H1 (cell line): ENCODE measurements at regions not wholly inside any gene's neighbourhood (a gene's known extent, or its start where the extent isn't known, plus 50 kb on each side); places are given as distances from the start of the nearest gene placed in this dataset.

ENCODE experiments used
- CTCF ChIA-PET: fragments of 300-600 bp; sonication (Branson Sonifier 250); formaldehyde crosslinking; loops from one replicate; lab custom pipeline; 2021; ENCODE audit not compliant: partially characterized antibody; lab: Charles Lee
- POLR2A ChIA-PET: fragments of 300-600 bp; sonication (Branson Sonifier 250); formaldehyde crosslinking; loops from one replicate; lab custom pipeline; 2021; ENCODE audit warnings: inconsistent platforms; ENCODE audit not compliant: partially characterized antibody; lab: Charles Lee
- DNase-seq, 2 experiments: peaks; one replicate each; pipeline versions ENCODE4 v3.0.0 to v3.0.0-alpha.2; 2010 to 2022; ENCODE audit warnings: low spot score in 2 of 2, low read depth in 1 of 2, mixed read lengths in 1 of 2
- FAIRE-seq: peaks from 2 replicates; lab custom pipeline; 2011; peaks lifted over from hg19 to GRCh38; lab: Jason Lieb, UNC
- H2AFZ ChIP-seq: 2 replicates; pipeline ENCODE4 v1.8.1; 2012; ENCODE audit warnings: low read length, inconsistent platforms
- H2AK5ac ChIP-seq: 2 replicates; pipeline ENCODE4 v1.6.1; 2013; ENCODE audit warnings: low read depth, low read length
- H2BK120ac ChIP-seq: replicated peaks from 2 replicates; pipeline ENCODE3; 2013; ENCODE audit warnings: low read depth, low read length, inconsistent platforms
- H2BK12ac ChIP-seq: 2 replicates; pipeline ENCODE4 v1.6.1; 2013; ENCODE audit warnings: low read depth, low read length
- H2BK15ac ChIP-seq: 2 replicates; pipeline ENCODE4 v1.6.1; 2013; ENCODE audit warnings: low read length
- H2BK20ac ChIP-seq: 2 replicates; pipeline ENCODE4 v1.6.1; 2013; ENCODE audit warnings: low read length
- H2BK5ac ChIP-seq: 2 replicates; pipeline ENCODE4 v1.6.1; 2013; ENCODE audit warnings: low read depth, low read length
- H3K14ac ChIP-seq: 2 replicates; pipeline ENCODE4 v1.6.1; 2013; ENCODE audit warnings: inconsistent platforms; ENCODE audit not compliant: insufficient read length
- H3K18ac ChIP-seq: 2 replicates; pipeline ENCODE4 v1.6.1; 2013; ENCODE audit warnings: low read length; ENCODE audit errors: extremely low read depth
- H3K23ac ChIP-seq: 2 replicates; pipeline ENCODE4 v1.6.1; 2013; ENCODE audit warnings: inconsistent platforms; ENCODE audit not compliant: insufficient read length
- H3K23me2 ChIP-seq: 2 replicates; pipeline ENCODE4 v1.6.1; 2013; ENCODE audit warnings: low read depth, low read length
- H3K27ac ChIP-seq: 2 replicates; pipeline ENCODE4 v1.6.1; 2011; ENCODE audit warnings: low read depth, low read length, inconsistent platforms
- H3K27me3 ChIP-seq, 4 experiments: replicated peaks in 1 of 4; 1 replicate in 1 of 4; 2 replicates in 3 of 4; pipeline versions ENCODE4 v1.6.1 to v1.8.1; 2011 to 2013; ENCODE audit warnings: low read length in 3 of 4, mild to moderate bottlenecking in 3 of 4, inconsistent platforms in 2 of 4, mixed read lengths in 2 of 4, moderate library complexity in 1 of 4; ENCODE audit not compliant: control insufficient read depth in 3 of 4, insufficient read depth in 3 of 4; ENCODE audit errors: extremely low read depth in 1 of 4
- H3K36me3 ChIP-seq, 4 experiments: 2 replicates each; pipeline versions ENCODE4 v1.6.1 to v1.8.1; 2011 to 2013; ENCODE audit warnings: mild to moderate bottlenecking in 4 of 4, low read length in 3 of 4, moderate library complexity in 2 of 4, control low read depth in 1 of 4, inconsistent platforms in 1 of 4; ENCODE audit not compliant: insufficient read depth in 4 of 4, control insufficient read depth in 2 of 4
- H3K4ac ChIP-seq: replicated peaks from 2 replicates; pipeline ENCODE3; 2013; ENCODE audit warnings: low read length, low read depth, mixed read lengths, inconsistent platforms; ENCODE audit not compliant: insufficient read length
- H3K4me1 ChIP-seq, 4 experiments: replicated peaks in 1 of 4; 1 replicate in 1 of 4; 2 replicates in 3 of 4; pipeline versions ENCODE4 v1.6.1 to v1.8.1; 2011 to 2013; ENCODE audit warnings: low read length in 3 of 4, inconsistent platforms in 2 of 4, mixed read lengths in 1 of 4; ENCODE audit not compliant: insufficient read depth in 4 of 4, control insufficient read depth in 3 of 4
- H3K4me2 ChIP-seq, 2 experiments: 2 replicates each; pipeline versions ENCODE4 v1.6.1 to v1.8.1; 2011 to 2013; ENCODE audit warnings: low read depth in 2 of 2, low read length in 2 of 2, control low read depth in 1 of 2, inconsistent platforms in 1 of 2, mild to moderate bottlenecking in 1 of 2; ENCODE audit not compliant: insufficient read depth in 1 of 2
- H3K4me3 ChIP-seq, 4 experiments: fragments of 200-600, 300-600 bp in 1 of 4; sonication (generic), shearing (Covaris generic), sonication (Bioruptor Twin) in 1 of 4; 2 replicates each; pipeline versions ENCODE4 v1.5.1 to v1.8.1; 2011 to 2016; ENCODE audit warnings: low read length in 4 of 4, low read depth in 3 of 4, control low read depth in 2 of 4, inconsistent platforms in 2 of 4, mild to moderate bottlenecking in 2 of 4, mixed read lengths in 1 of 4, moderate library complexity in 1 of 4; ENCODE audit not compliant: insufficient read depth in 2 of 4; ENCODE audit errors: extremely low read depth in 1 of 4
- H3K56ac ChIP-seq: replicated peaks from 2 replicates; pipeline ENCODE3; 2013; ENCODE audit warnings: low read depth, mild to moderate bottlenecking, mixed read lengths, low read length, inconsistent platforms; ENCODE audit not compliant: insufficient read length
- H3K79me1 ChIP-seq: 2 replicates; pipeline ENCODE4 v1.6.1; 2013; ENCODE audit warnings: low read depth, low read length, control low read depth
- H3K79me2 ChIP-seq, 2 experiments: 2 replicates each; pipeline versions ENCODE4 v1.6.1 to v1.8.1; 2012 to 2013; ENCODE audit warnings: low read length in 2 of 2, mild to moderate bottlenecking in 2 of 2, inconsistent platforms in 1 of 2; ENCODE audit not compliant: insufficient read depth in 2 of 2, control insufficient read depth in 1 of 2
- H3K9ac ChIP-seq, 4 experiments: replicated peaks in 1 of 4; 1 replicate in 1 of 4; 2 replicates in 3 of 4; pipeline versions ENCODE4 v1.6.1 to v1.8.1; 2011 to 2013; ENCODE audit warnings: low read depth in 3 of 4, low read length in 3 of 4, control low read depth in 2 of 4, mild to moderate bottlenecking in 2 of 4, moderate library complexity in 2 of 4, inconsistent platforms in 1 of 4; ENCODE audit errors: extremely low read depth in 1 of 4
- H3K9me3 ChIP-seq, 2 experiments: 2 replicates each; pipeline versions ENCODE4 v1.6.1 to v1.8.1; 2012 to 2013; ENCODE audit warnings: mild to moderate bottlenecking in 2 of 2, moderate library complexity in 2 of 2, control low read depth in 1 of 2, inconsistent platforms in 1 of 2, low read depth in 1 of 2, low read length in 1 of 2, mixed read lengths in 1 of 2; ENCODE audit not compliant: insufficient read depth in 2 of 2
- H4K20me1 ChIP-seq, 2 experiments: replicated peaks in 1 of 2; 2 replicates each; pipeline versions ENCODE3 to v1.8.1; 2011 to 2013; ENCODE audit warnings: inconsistent platforms in 2 of 2, low read length in 2 of 2, mild to moderate bottlenecking in 1 of 2; ENCODE audit not compliant: insufficient read depth in 2 of 2, control insufficient read depth in 1 of 2
- H4K5ac ChIP-seq: 2 replicates; pipeline ENCODE4 v1.6.1; 2013; ENCODE audit warnings: low read length, low read depth, mixed read lengths, inconsistent platforms; ENCODE audit not compliant: insufficient read length
- H4K8ac ChIP-seq: 2 replicates; pipeline ENCODE4 v1.8.0; 2013; ENCODE audit warnings: mild to moderate bottlenecking, moderate library complexity, low read length, inconsistent platforms; ENCODE audit not compliant: insufficient read depth; ENCODE audit errors: extremely low read depth
- H4K91ac ChIP-seq: replicated peaks from 2 replicates; pipeline ENCODE3; 2013; ENCODE audit warnings: low read length, mixed read lengths, inconsistent platforms; ENCODE audit not compliant: insufficient read length
- ASH2L ChIP-seq: fragments of 200-600, 300-600 bp; sonication (generic); IDR thresholded peaks from one replicate; pipeline ENCODE4 v1.7.1; 2017; ENCODE audit warnings: low read length
- BACH1 ChIP-seq: IDR thresholded peaks from 2 replicates; pipeline ENCODE4 v1.6.1; 2012; ENCODE audit warnings: low read length, improper control_type of control experiment
- CEBPB ChIP-seq: IDR thresholded peaks from 2 replicates; pipeline ENCODE4 v1.6.1; 2012; ENCODE audit warnings: low read depth, low read length
- CTBP2 ChIP-seq: IDR thresholded peaks from 2 replicates; pipeline ENCODE4 v1.7.0; 2011; ENCODE audit warnings: borderline replicate concordance, mild to moderate bottlenecking, moderate library complexity, mixed read lengths, low read length; ENCODE audit not compliant: insufficient read depth, insufficient read length
- FOSL1 ChIP-seq: IDR thresholded peaks from 2 replicates; pipeline ENCODE4 v1.6.1; 2011; ENCODE audit warnings: mild to moderate bottlenecking, low read depth, low read length, moderate library complexity; ENCODE audit not compliant: insufficient read depth
- JUN ChIP-seq: IDR thresholded peaks from 2 replicates; pipeline ENCODE4 v1.6.1; 2011; ENCODE audit warnings: low read depth, mild to moderate bottlenecking, improper control_type of control experiment, low read length
- KDM1A ChIP-seq: fragments of 200-600, 300-600 bp; sonication (generic); IDR thresholded peaks from 2 replicates; pipeline ENCODE4 v1.7.1; 2016; ENCODE audit warnings: mild to moderate bottlenecking, low read length, borderline replicate concordance
- MAFK ChIP-seq: IDR thresholded peaks from 2 replicates; pipeline ENCODE4 v1.6.1; 2012; ENCODE audit warnings: low read depth, mild to moderate bottlenecking, improper control_type of control experiment, low read length
- POU5F1 ChIP-seq: IDR thresholded peaks from 2 replicates; pipeline ENCODE4 v1.6.1; 2011; ENCODE audit warnings: low read depth, mild to moderate bottlenecking, low read length, moderate library complexity
- RNF2 ChIP-seq: fragments of 200-900, 300-1000 bp; sonication (generic); IDR thresholded peaks from 2 replicates; pipeline ENCODE4 v1.7.1; 2016; ENCODE audit warnings: borderline replicate concordance, low read depth, mild to moderate bottlenecking, antibody characterized with exemption, low read length; ENCODE audit not compliant: poor library complexity, severe bottlenecking; ENCODE audit errors: missing control alignments
- RXRA ChIP-seq: IDR thresholded peaks from 2 replicates; pipeline ENCODE4 v1.6.1; 2011; ENCODE audit warnings: low read depth, mild to moderate bottlenecking, low read length, moderate library complexity; ENCODE audit not compliant: insufficient read depth
- SUZ12 ChIP-seq: fragments of 200-600 bp; sonication (generic); IDR thresholded peaks from 2 replicates; pipeline ENCODE4 v1.6.1; 2012; ENCODE audit warnings: mild to moderate bottlenecking, inconsistent platforms, low read length, moderate library complexity, mixed read lengths
- WGBS, 2 experiments: shearing (Covaris generic) in 1 of 2; methylation state at CpG; one replicate each; pipeline versions ENCODE4 v1.1.6 to v1.1.7; 2013 to 2015; ENCODE audit warnings: low lambda C conversion rate in 2 of 2, mixed read lengths in 2 of 2, inconsistent platforms in 1 of 2, low coverage in 1 of 2, missing lambda C conversion rate in 1 of 2; ENCODE audit not compliant: insufficient replicate concordance in 2 of 2, insufficient coverage in 1 of 2, insufficient read length in 1 of 2; ENCODE audit errors: extremely low coverage in 1 of 2, missing lambda C conversion rate in 1 of 2; 5-methylcytosine and 5-hydroxymethylcytosine counted together

GRCh38 chr2:41965173-41965908 is 82.5 kb upstream of the PKDCC start:
- Histone ChIP-seq H3K23ac (no peak overlapping the region), H2BK120ac (no peak overlapping the region), H4K91ac (peak overlapping the region; percentile 67), H3K79me2 (no peaks in the 10 kb centered on the region; a peak in 1 of 4 replicates), H3K4me3 (no peak overlapping the region), H3K27me3 (no peaks in the 10 kb centered on the region), H2BK20ac (peak overlapping the region; percentile 97), H3K9ac (no peak overlapping the region), H3K14ac (no peak overlapping the region), H3K4me1 (peaks cover 0 to 18% (median 11%) of the 10 kb centered on the region in 4 experiments), H4K5ac (no peak overlapping the region), H3K23me2 (no peaks in the 10 kb centered on the region), H3K9me3 (no peaks in the 10 kb centered on the region), H3K56ac (no peak overlapping the region), H3K27ac (no peak overlapping the region), H4K8ac (peak overlapping the region; percentile 0; the same call in 1 of the 2 replicates), H3K79me1 (no peaks in the 10 kb centered on the region), H2BK5ac (peak overlapping the region; percentile 9; the same call in 1 of the 2 replicates), H2AK5ac (no peak overlapping the region), H3K36me3 (no peaks in the 10 kb centered on the region), H4K20me1 (no peaks in the 10 kb centered on the region), H2BK15ac (peak overlapping the region; percentile 76; the same call in 1 of the 2 replicates), H3K4ac (no peak overlapping the region), H2AFZ (no peak overlapping the region), H2BK12ac (peak overlapping the region; percentile 77; the same call in 1 of the 2 replicates), H3K18ac (no peak overlapping the region), H3K4me2 (no peak overlapping the region)
- no peak for FAIRE-seq
- 84% methylated on average over 5 of the region's 5 CpGs; no CpG with 5 or more reads in 1 of the 2 experiments for WGBS, 2 experiments
- POLR2A ChIA-PET = no interaction called here
- no peak for DNase-seq
- CTCF ChIA-PET = interaction anchor here (0.6 to 2.8 kb wide), 6 partner anchors 12 to 120 kb away, joined by 3 to 10 read pairs (median 3); no protein-coding TSS in a partner anchor
- no peak for TF ChIP-seq CTBP2
- TF ChIP-seq BACH1 = no peak
- no peak for TF ChIP-seq POU5F1
- TF ChIP-seq RXRA = no peak
- TF ChIP-seq CEBPB = no peak
- TF ChIP-seq MAFK = no peak
- no peak for TF ChIP-seq JUN
- no peak for TF ChIP-seq RNF2
- TF ChIP-seq SUZ12 = no peak
- TF ChIP-seq ASH2L = no peak
- no peak for TF ChIP-seq FOSL1
- no peak for TF ChIP-seq KDM1A
